ENCODE measurements at regions not wholly inside any gene's neighbourhood (a gene's known extent, or its start where the extent isn't known, plus 50 kb on each side); places are given as distances from the start of the nearest gene placed in this dataset.

- H3K4me3 Mint-ChIP-seq: no peak overlapping the region
Measured at GRCh38 chr9:87243602-87244001, 254.1 kb upstream of the DAPK1 start.

GRCh38 chr9:87245271-87245670, 252.4 kb upstream of the DAPK1 start:
- no peaks in the 10 kb centered on the region for H3K4me1 Mint-ChIP-seq
- peaks cover 1% of the 10 kb centered on the region for H3K9me3 Mint-ChIP-seq
- DNase-seq (ENCODE audit: low spot score in 2 of 2) (no peak), ATAC-seq (ENCODE audit: low read depth) (no peak)
- H3K36me3 Mint-ChIP-seq: no peaks in the 10 kb centered on the region
- H3K4me3 Mint-ChIP-seq: no peak overlapping the region
- H3K27me3 Mint-ChIP-seq: no peaks in the 10 kb centered on the region
- H3K27ac Mint-ChIP-seq: no peak overlapping the region

More at GRCh38 chr9:87243602-87244001, 254.1 kb upstream of the DAPK1 start:
- Mint-ChIP-seq H3K27me3 (no peaks in the 10 kb centered on the region), H3K36me3 (no peaks in the 10 kb centered on the region), H3K4me1 (no peaks in the 10 kb centered on the region), H3K9me3 (peaks cover 1% of the 10 kb centered on the region), H3K27ac (no peak overlapping the region)
- ATAC-seq (ENCODE audit: low read depth): no peak
- no peak for DNase-seq (ENCODE audit: low spot score in 2 of 2)

- no peak overlapping the region for H3K4me3 Mint-ChIP-seq
- H3K27me3 Mint-ChIP-seq: no peaks in the 10 kb centered on the region
- DNase-seq (ENCODE audit: low spot score in 2 of 2): no peak
- H3K4me1 Mint-ChIP-seq: no peaks in the 10 kb centered on the region
- no peaks in the 10 kb centered on the region for H3K36me3 Mint-ChIP-seq
- H3K9me3 Mint-ChIP-seq: no peaks in the 10 kb centered on the region
- no peak overlapping the region for H3K27ac Mint-ChIP-seq
- ATAC-seq (ENCODE audit: low read depth): no peak
Measured at GRCh38 chr9:87247097-87247496, 250.6 kb upstream of the DAPK1 start.

- Mint-ChIP-seq H3K27ac (no peak overlapping the region), H3K4me1 (no peaks in the 10 kb centered on the region), H3K27me3 (no peaks in the 10 kb centered on the region), H3K36me3 (no peaks in the 10 kb centered on the region), H3K4me3 (no peak overlapping the region), H3K9me3 (no peaks in the 10 kb centered on the region)
- no peak for ATAC-seq (ENCODE audit: low read depth)
- DNase-seq (ENCODE audit: low spot score in 2 of 2): no peak
Measured at GRCh38 chr9:87249029-87249428, 248.6 kb upstream of the DAPK1 start.

GRCh38 chr9:87250205-87250604, 247.5 kb upstream of the DAPK1 start:
- Mint-ChIP-seq H3K4me3 (no peak overlapping the region), H3K4me1 (no peaks in the 10 kb centered on the region)
- DNase-seq (ENCODE audit: low spot score in 2 of 2): no peak

GRCh38 chr9:87255431-87256155, 242.1 kb upstream of the DAPK1 start:
- DNase-seq (ENCODE audit: low spot score in 2 of 2) (no peak), ATAC-seq (ENCODE audit: low read depth) (no peak)
- Mint-ChIP-seq H3K9me3 (no peaks in the 10 kb centered on the region), H3K4me3 (no peak overlapping the region), H3K27me3 (no peaks in the 10 kb centered on the region), H3K36me3 (no peaks in the 10 kb centered on the region), H3K27ac (no peak overlapping the region), H3K4me1 (no peaks in the 10 kb centered on the region)

More at GRCh38 chr9:87250205-87250604, 247.5 kb upstream of the DAPK1 start:
- Mint-ChIP-seq H3K9me3 (no peaks in the 10 kb centered on the region), H3K27me3 (no peaks in the 10 kb centered on the region), H3K27ac (no peak overlapping the region), H3K36me3 (no peaks in the 10 kb centered on the region)
- no peak for ATAC-seq (ENCODE audit: low read depth)

- no peaks in the 10 kb centered on the region for H3K27me3 Mint-ChIP-seq
- H3K4me3 Mint-ChIP-seq: no peak overlapping the region
- H3K9me3 Mint-ChIP-seq: peaks cover 2% of the 10 kb centered on the region
- no peaks in the 10 kb centered on the region for H3K4me1 Mint-ChIP-seq
- ATAC-seq (ENCODE audit: low read depth) (no peak), DNase-seq (ENCODE audit: low spot score in 2 of 2) (no peak)
- no peak overlapping the region for H3K27ac Mint-ChIP-seq
- H3K36me3 Mint-ChIP-seq: no peaks in the 10 kb centered on the region
Measured at GRCh38 chr9:87256973-87257372, 240.7 kb upstream of the DAPK1 start.

GRCh38 chr9:87259543-87260518, 237.8 kb upstream of the DAPK1 start:
- no peak for ATAC-seq (ENCODE audit: low read depth)

GRCh38 chr9:87263291-87263690, 234.4 kb upstream of the DAPK1 start:
- no peaks in the 10 kb centered on the region for H3K27me3 Mint-ChIP-seq
- no peaks in the 10 kb centered on the region for H3K4me1 Mint-ChIP-seq
- H3K27ac Mint-ChIP-seq: no peak overlapping the region
- H3K4me3 Mint-ChIP-seq: no peak overlapping the region
- no peak for DNase-seq (ENCODE audit: low spot score in 2 of 2)
- peaks cover 2% of the 10 kb centered on the region for H3K9me3 Mint-ChIP-seq
- ATAC-seq (ENCODE audit: low read depth): no peak
- no peaks in the 10 kb centered on the region for H3K36me3 Mint-ChIP-seq

More at GRCh38 chr9:87259543-87260518, 237.8 kb upstream of the DAPK1 start:
- Mint-ChIP-seq H3K27me3 (no peaks in the 10 kb centered on the region), H3K27ac (no peak overlapping the region), H3K4me1 (no peaks in the 10 kb centered on the region), H3K9me3 (peaks cover 2% of the 10 kb centered on the region), H3K36me3 (no peaks in the 10 kb centered on the region), H3K4me3 (no peak overlapping the region)
- DNase-seq (ENCODE audit: low spot score in 2 of 2): no peak

GRCh38 chr9:87266697-87267096, 231.0 kb upstream of the DAPK1 start:
- H3K9me3 Mint-ChIP-seq: peaks cover 2% of the 10 kb centered on the region
- H3K27ac Mint-ChIP-seq: no peak overlapping the region
- no peaks in the 10 kb centered on the region for H3K36me3 Mint-ChIP-seq
- no peak for DNase-seq (ENCODE audit: low spot score in 2 of 2)
- no peaks in the 10 kb centered on the region for H3K27me3 Mint-ChIP-seq
- no peak overlapping the region for H3K4me3 Mint-ChIP-seq
- ATAC-seq (ENCODE audit: low read depth): no peak
- no peaks in the 10 kb centered on the region for H3K4me1 Mint-ChIP-seq

GRCh38 chr9:87267251-87268070, 230.2 kb upstream of the DAPK1 start:
- Mint-ChIP-seq H3K36me3 (no peaks in the 10 kb centered on the region), H3K27me3 (no peaks in the 10 kb centered on the region), H3K27ac (no peak overlapping the region), H3K4me3 (no peak overlapping the region), H3K4me1 (no peaks in the 10 kb centered on the region), H3K9me3 (no peaks in the 10 kb centered on the region)
- DNase-seq (ENCODE audit: low spot score in 2 of 2): no peak
- no peak for ATAC-seq (ENCODE audit: low read depth)

GRCh38 chr9:87269296-87270176, 228.1 kb upstream of the DAPK1 start:
- Mint-ChIP-seq H3K27ac (no peak overlapping the region), H3K36me3 (no peaks in the 10 kb centered on the region), H3K4me1 (no peaks in the 10 kb centered on the region), H3K4me3 (no peak overlapping the region), H3K27me3 (no peaks in the 10 kb centered on the region), H3K9me3 (no peaks in the 10 kb centered on the region)
- DNase-seq (ENCODE audit: low spot score in 2 of 2): no peak
- ATAC-seq (ENCODE audit: low read depth): no peak

- H3K36me3 Mint-ChIP-seq: no peaks in the 10 kb centered on the region
- H3K4me3 Mint-ChIP-seq: no peak overlapping the region
- no peak for ATAC-seq (ENCODE audit: low read depth)
- no peak overlapping the region for H3K27ac Mint-ChIP-seq
- DNase-seq (ENCODE audit: low spot score in 2 of 2): no peak
- H3K4me1 Mint-ChIP-seq: no peaks in the 10 kb centered on the region
- no peaks in the 10 kb centered on the region for H3K27me3 Mint-ChIP-seq
- no peaks in the 10 kb centered on the region for H3K9me3 Mint-ChIP-seq
Measured at GRCh38 chr9:87270221-87270847, 227.3 kb upstream of the DAPK1 start.
